GM12878 (cell line): ENCODE measurements at regions not wholly inside any gene's neighbourhood (a gene's known extent, or its start where the extent isn't known, plus 50 kb on each side); places are given as distances from the start of the nearest gene placed in this dataset.

Source experiments
- ATAC-seq: fragments of 200-7000 bp; cut with Tn5 transposase; 3 replicates; pipeline ENCODE4 v1.9.1; 2020; ENCODE audit warnings: mild to moderate bottlenecking, moderate library complexity
- BruUV-seq: library from RNA; stranded (reverse); fragments of 400-500 nt; replicated peaks from 2 replicates; lab custom pipeline; 2021; lab: Mats Ljungman, UMichigan
- CTCF ChIA-PET: fragments of 300-600 bp; sonication (Branson Sonifier 250); formaldehyde crosslinking; extraction: SDS; loops from one replicate; lab custom pipeline; 2021; ENCODE audit warnings: inconsistent platforms; lab: Yijun Ruan, JAX
- POLR2A ChIA-PET: fragments of 350-600 bp; formaldehyde crosslinking; extraction: SDS; loops from one replicate; lab custom pipeline; 2021; ENCODE audit warnings: inconsistent platforms; lab: Charles Lee
- RAD21 ChIA-PET: fragments of 300-600 bp; sonication (Branson Sonifier 250); formaldehyde crosslinking; loops from one replicate; lab custom pipeline; 2023; ENCODE audit warnings: antibody characterized with exemption; ENCODE audit not compliant: unreplicated experiment; lab: Charles Lee
- SMC1A ChIA-PET: fragments of 300-600 bp; sonication (Branson Sonifier 250); formaldehyde crosslinking; loops from one replicate; lab custom pipeline; 2023; ENCODE audit not compliant: unreplicated experiment, uncharacterized antibody; lab: Charles Lee
- DNase-seq: peaks from one replicate; pipeline ENCODE4 v3.0.0-alpha.2; 2011; ENCODE audit warnings: low read depth, low spot score
- FAIRE-seq: peaks from 3 replicates; lab custom pipeline; 2011; peaks lifted over from hg19 to GRCh38; lab: Jason Lieb, UNC
- H2AFZ ChIP-seq: 2 replicates; pipeline ENCODE4 v1.6.0; 2011; ENCODE audit warnings: low read depth, low read length, control low read depth; ENCODE audit not compliant: control insufficient read depth
- H3K27ac ChIP-seq: 2 replicates; pipeline ENCODE4 v1.5.1; 2011; ENCODE audit warnings: control low read depth; ENCODE audit not compliant: control insufficient read depth, insufficient read depth
- H3K27me3 ChIP-seq, 2 experiments: replicated peaks in 1 of 2; 2 replicates each; pipeline versions ENCODE4 v1.6.0 to v1.6.1; 2011; ENCODE audit warnings: low read length in 1 of 2; ENCODE audit not compliant: control insufficient read depth in 2 of 2, insufficient read depth in 2 of 2
- H3K36me3 ChIP-seq, 2 experiments: 2 replicates each; pipeline ENCODE4 v1.5.1; 2011; ENCODE audit warnings: low read length in 1 of 2; ENCODE audit not compliant: control insufficient read depth in 2 of 2, insufficient read depth in 2 of 2
- H3K4me1 ChIP-seq: 2 replicates; pipeline ENCODE4 v1.6.1; 2011; ENCODE audit warnings: mild to moderate bottlenecking, low read length, moderate library complexity, mixed read lengths; ENCODE audit not compliant: control insufficient read depth, insufficient read depth
- H3K4me2 ChIP-seq: 2 replicates; pipeline ENCODE4 v1.6.0; 2011; ENCODE audit warnings: control low read depth; ENCODE audit not compliant: control insufficient read depth, insufficient read depth
- H3K4me3 ChIP-seq: fragments of 200-600 bp; sonication (generic); 2 replicates; pipeline ENCODE4 v1.5.1; 2016
- H3K79me2 ChIP-seq: 2 replicates; pipeline ENCODE4 v1.6.0; 2011; ENCODE audit warnings: low read length; ENCODE audit not compliant: control insufficient read depth, insufficient read depth
- H3K9ac ChIP-seq: 2 replicates; pipeline ENCODE4 v1.8.0; 2011; ENCODE audit warnings: low read length, control low read depth, mixed read lengths; ENCODE audit not compliant: control insufficient read depth, insufficient read depth
- H3K9me3 ChIP-seq: replicated peaks from 3 replicates; pipeline ENCODE4 v1.5.1; 2011; ENCODE audit warnings: mild to moderate bottlenecking, low read length; ENCODE audit not compliant: control insufficient read depth, insufficient read depth
- H4K20me1 ChIP-seq: 2 replicates; pipeline ENCODE4 v1.6.0; 2011; ENCODE audit not compliant: control insufficient read depth, insufficient read depth
- ASH2L ChIP-seq: fragments of 300-600, 200-600 bp; sonication (generic); IDR thresholded peaks from 2 replicates; pipeline ENCODE4 v1.6.1; 2017; ENCODE audit warnings: low read depth, mild to moderate bottlenecking, borderline replicate concordance
- CBFB ChIP-seq: IDR thresholded peaks from 2 replicates; pipeline ENCODE4 v1.6.1; 2016; ENCODE audit warnings: antibody characterized with exemption, low read depth
- CBX5 ChIP-seq: sonication (generic); IDR thresholded peaks from 2 replicates; pipeline ENCODE4 v1.6.1; 2016; ENCODE audit warnings: low read depth, moderate library complexity, mild to moderate bottlenecking, inconsistent platforms
- CREB1 ChIP-seq: IDR thresholded peaks from 2 replicates; pipeline ENCODE4 v1.6.1; 2012; ENCODE audit warnings: low read depth, mild to moderate bottlenecking, inconsistent platforms
- CREM ChIP-seq: IDR thresholded peaks from 2 replicates; pipeline ENCODE4 v1.6.1; 2014; ENCODE audit warnings: antibody characterized with exemption, low read depth
- CTCF ChIP-seq, 3 experiments: IDR thresholded peaks in 2 of 3; conservative IDR thresholded peaks in 1 of 3; 2 replicates each; pipeline ENCODE4 v1.5.1; 2011; ENCODE audit warnings: low read depth in 3 of 3, low read length in 3 of 3, mild to moderate bottlenecking in 3 of 3, control low read depth in 2 of 3, moderate library complexity in 2 of 3, inconsistent platforms in 1 of 3, mixed read lengths in 1 of 3; ENCODE audit not compliant: control insufficient read depth in 2 of 3, insufficient read depth in 1 of 3; ENCODE audit errors: extremely low read depth in 1 of 3
- EED ChIP-seq: sonication (generic); IDR thresholded peaks from 2 replicates; pipeline ENCODE4 v1.6.1; 2016; ENCODE audit warnings: antibody characterized with exemption, low read depth
- EGR1 ChIP-seq, 2 experiments: IDR thresholded peaks; 1 replicate in 1 of 2; 2 replicates in 1 of 2; pipeline ENCODE4 v1.6.1; 2011 to 2012; ENCODE audit warnings: low read depth in 2 of 2, low read length in 2 of 2, borderline replicate concordance in 1 of 2, mild to moderate bottlenecking in 1 of 2, moderate library complexity in 1 of 2
- EP300 ChIP-seq, 2 experiments: fragments of 150-350 bp in 1 of 2; IDR thresholded peaks; 2 replicates each; pipeline ENCODE4 v1.6.1; 2011 to 2012; ENCODE audit warnings: low read depth in 2 of 2, low read length in 2 of 2, borderline replicate concordance in 1 of 2, improper control_type of control experiment in 1 of 2, inconsistent platforms in 1 of 2; ENCODE audit not compliant: control insufficient read depth in 1 of 2
- HCFC1 ChIP-seq: fragments of 150-350 bp; IDR thresholded peaks from 2 replicates; pipeline ENCODE4 v1.6.1; 2014; ENCODE audit warnings: low read length
- HDAC2 ChIP-seq: fragments of 200-600 bp; sonication (generic); IDR thresholded peaks from 2 replicates; pipeline ENCODE4 v1.6.1; 2017
- IKZF2 ChIP-seq, 2 experiments: fragments of 450-650 bp; IDR thresholded peaks; 2 replicates each; pipeline ENCODE4 v1.6.1; 2017; ENCODE audit warnings: mild to moderate bottlenecking in 2 of 2, moderate library complexity in 2 of 2
- KLF5 ChIP-seq: fragments of 450-650 bp; IDR thresholded peaks from 2 replicates; pipeline ENCODE4 v1.6.1; 2014; ENCODE audit warnings: mild to moderate bottlenecking; ENCODE audit not compliant: partially characterized antibody
- MEF2B ChIP-seq: fragments of 450-650 bp; IDR thresholded peaks from 2 replicates; pipeline ENCODE4 v1.6.1; 2018; ENCODE audit warnings: mild to moderate bottlenecking, moderate library complexity; ENCODE audit not compliant: partially characterized antibody, poor library complexity, severe bottlenecking
- MTA3 ChIP-seq: IDR thresholded peaks from 2 replicates; pipeline ENCODE4 v1.6.1; 2012; ENCODE audit warnings: low read length, inconsistent platforms, borderline replicate concordance
- NR2F1 ChIP-seq: fragments of 450-650 bp; conservative IDR thresholded peaks from 2 replicates; pipeline ENCODE4 v1.6.1; 2017; ENCODE audit warnings: mild to moderate bottlenecking
- RAD21 ChIP-seq: IDR thresholded peaks from 2 replicates; pipeline ENCODE4 v1.6.1; 2011; ENCODE audit warnings: mild to moderate bottlenecking, low read depth, low read length, moderate library complexity; ENCODE audit not compliant: insufficient read depth
- SMARCA5 ChIP-seq: fragments of 450-650 bp; IDR thresholded peaks from 2 replicates; pipeline ENCODE4 v1.6.1; 2017; ENCODE audit warnings: mild to moderate bottlenecking
- SUPT20H ChIP-seq: IDR thresholded peaks from 2 replicates; pipeline ENCODE4 v1.6.1; 2011; ENCODE audit warnings: low read depth, mild to moderate bottlenecking, low read length, moderate library complexity, borderline replicate concordance; ENCODE audit not compliant: control insufficient read depth
- TAF1 ChIP-seq: IDR thresholded peaks from 2 replicates; pipeline ENCODE4 v1.6.1; 2011; ENCODE audit warnings: mild to moderate bottlenecking, low read depth, low read length, borderline replicate concordance
- TCF7 ChIP-seq: IDR thresholded peaks from 2 replicates; pipeline ENCODE4 v1.6.1; 2014; ENCODE audit warnings: antibody characterized with exemption, borderline replicate concordance
- ZNF384 ChIP-seq: IDR thresholded peaks from 2 replicates; pipeline ENCODE4 v1.6.1; 2012; ENCODE audit warnings: low read depth, mild to moderate bottlenecking, low read length, improper control_type of control experiment, borderline replicate concordance
- ZSCAN29 ChIP-seq: fragments of 450-650 bp; IDR thresholded peaks from 2 replicates; pipeline ENCODE4 v1.6.1; 2017; ENCODE audit warnings: mild to moderate bottlenecking, moderate library complexity
- WGBS: methylation state at CpG from one replicate; pipeline ENCODE4 v1.1.6; 2016; ENCODE audit warnings: low lambda C conversion rate; ENCODE audit not compliant: insufficient replicate concordance, insufficient coverage; ENCODE audit errors: missing lambda C conversion rate; 5-methylcytosine and 5-hydroxymethylcytosine counted together
- in situ Hi-C: fragments of 300-500 bp; cut with MboI; formaldehyde crosslinking; loops from 9 replicates; pipeline ENCODE4 v1.14.3; 2018; ENCODE audit warnings: mixed read lengths
- intact Hi-C: fragments of 100-400 bp; cut with micrococcal nuclease; formaldehyde crosslinking; loops from one replicate; pipeline ENCODE4 v1.14.2; 2022; ENCODE audit not compliant: unreplicated experiment

- FAIRE-seq (no peak), ATAC-seq (peak; percentile 41; the same call in 2 of the 3 replicates), DNase-seq (no peak)
- Histone ChIP-seq H3K27me3 (no peaks in the 10 kb centered on the region), H3K4me3 (no peak overlapping the region), H3K4me1 (no peaks in the 10 kb centered on the region), H2AFZ (no peak overlapping the region), H3K9me3 (peaks cover 2% of the 10 kb centered on the region; the same call in 2 of the 3 replicates), H3K4me2 (no peak overlapping the region), H4K20me1 (no peaks in the 10 kb centered on the region), H3K27ac (no peak overlapping the region), H3K9ac (no peak overlapping the region), H3K79me2 (no peaks in the 10 kb centered on the region), H3K36me3 (no peaks in the 10 kb centered on the region)
- ChIA-PET POLR2A (no interaction called here), RAD21 (no interaction called here), CTCF (no interaction called here), SMC1A (interaction anchor here (1.4 kb wide), 1 partner anchor 10 kb away, joined by 4 read pairs; no protein-coding TSS in a partner anchor)
- in situ Hi-C loops, result no loop called here
- TF ChIP-seq CBX5, result peak; percentile 24; the same call in 1 of the 2 replicates
- no peak for TF ChIP-seq EED
- no peak for TF ChIP-seq HCFC1
- no peak for TF ChIP-seq ZNF384
- TF ChIP-seq KLF5, result no peak
- TF ChIP-seq SMARCA5, result no peak
- TF ChIP-seq CREM, result no peak
- no peak for TF ChIP-seq EGR1 (IDR thresholded peaks at IDR 0.05; ENCODE audit: borderline replicate concordance in 1 of 2, low read depth in 2 of 2, low read length in 2 of 2)
- no peak for TF ChIP-seq RAD21
- no peak for TF ChIP-seq TAF1
- TF ChIP-seq CREB1, result no peak
- TF ChIP-seq IKZF2 (IDR thresholded peaks at IDR 0.05), result peak in 1 of 2 experiments; percentile 18; a peak in 1 of 4 replicates
- TF ChIP-seq ZSCAN29, result no peak
- TF ChIP-seq HDAC2, result no peak
- no peak for TF ChIP-seq TCF7
- TF ChIP-seq MTA3, result no peak
- no peak for TF ChIP-seq CBFB
- TF ChIP-seq NR2F1, result peak; percentile 39; the same call in 1 of the 2 replicates
- no peak for TF ChIP-seq SUPT20H
- no peak for TF ChIP-seq ASH2L
- no peak for TF ChIP-seq MEF2B
- no peak for TF ChIP-seq CTCF (IDR thresholded peaks at IDR 0.05 in 2 of 3, conservative IDR thresholded peaks at IDR 0.05 in 1 of 3; ENCODE audit: control insufficient read depth in 2 of 3, extremely low read depth in 1 of 3, insufficient read depth in 1 of 3, low read depth in 3 of 3, low read length in 3 of 3)
- TF ChIP-seq EP300 (IDR thresholded peaks at IDR 0.05; ENCODE audit: borderline replicate concordance in 1 of 2, control insufficient read depth in 1 of 2, low read depth in 2 of 2, low read length in 2 of 2), result no peak
- BruUV-seq, result no TSS peak
- intact Hi-C loops, result loop anchor here (10.0 kb wide), 1 partner anchor 59 kb away; no protein-coding TSS in a partner anchor
- 25% methylated on average over 4 of the region's 4 CpGs for WGBS
Observed at GRCh38 chr1:168865850-168866620, 137.0 kb upstream of the DPT start.
